GM19455 (cell line): ENCODE measurements at regions not wholly inside any gene's neighbourhood (a gene's known extent, or its start where the extent isn't known, plus 50 kb on each side); places are given as distances from the start of the nearest gene placed in this dataset.
"Not testable (repeated sequence)": the region's sequence is repeated elsewhere in the genome, so short reads cannot be mapped to it uniquely, and the experiment has no call there.

Experiments used
- ATAC-seq: cut with Tn5 transposase; IDR thresholded peaks from one replicate; pipeline ENCODE4 v1.9.1; 2021; ENCODE audit not compliant: unreplicated experiment

DNA sequence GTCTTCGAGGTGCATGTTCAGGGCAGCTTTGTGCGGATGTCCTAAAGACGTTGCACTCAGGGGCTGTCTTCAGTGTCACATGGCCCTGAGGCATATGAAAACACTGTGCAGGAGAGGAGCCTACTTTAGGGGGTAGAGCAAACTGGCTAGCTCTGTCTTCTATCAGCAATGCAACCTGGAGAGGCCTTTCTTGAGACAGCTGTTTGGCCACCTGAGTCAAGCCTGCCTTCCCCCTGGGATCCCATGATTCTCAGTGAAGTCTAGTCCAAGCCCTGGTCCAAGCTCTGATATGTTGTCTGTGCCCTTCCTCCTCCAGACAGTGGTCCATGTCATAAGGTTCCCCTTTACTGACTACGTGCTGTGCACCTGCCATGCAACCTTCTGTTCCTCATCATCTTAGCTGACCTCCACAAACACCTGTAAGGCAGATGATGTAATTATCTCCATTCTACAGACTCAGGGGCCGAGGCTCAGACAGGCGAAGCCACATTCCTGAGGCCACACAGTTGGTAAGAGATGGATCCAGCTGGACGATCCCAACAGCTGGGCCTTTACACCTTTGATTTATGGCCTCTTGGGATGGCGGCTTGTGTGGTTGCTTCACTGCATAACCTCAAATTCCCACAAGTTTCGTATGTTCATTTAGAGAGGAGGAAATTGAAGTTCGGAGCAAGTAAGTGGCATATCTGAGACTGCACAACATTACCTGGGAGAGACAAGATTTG lies 109.9 kb downstream of the COPS8 start:
- no peak for ATAC-seq

- no peak for ATAC-seq
Measured at GRCh38 chr2:237196409-237196808, 110.7 kb downstream of the COPS8 start.

- no peak for ATAC-seq
Measured at GRCh38 chr2:237196866-237197618, 111.4 kb downstream of the COPS8 start.

GRCh38 chr2:237198164-237198855 lies 112.6 kb downstream of the COPS8 start:
- ATAC-seq = no peak

GRCh38 chr2:237199082-237199481 lies 113.4 kb downstream of the COPS8 start:
- no peak for ATAC-seq

GRCh38 chr2:237199577-237199976 lies 113.9 kb downstream of the COPS8 start:
- ATAC-seq = no peak

GRCh38 chr2:237200462-237200861 lies 114.8 kb downstream of the COPS8 start:
- no peak for ATAC-seq

- ATAC-seq = peak; percentile 88
Measured at GRCh38 chr2:237201461-237202287, 116.0 kb downstream of the COPS8 start.

DNA sequence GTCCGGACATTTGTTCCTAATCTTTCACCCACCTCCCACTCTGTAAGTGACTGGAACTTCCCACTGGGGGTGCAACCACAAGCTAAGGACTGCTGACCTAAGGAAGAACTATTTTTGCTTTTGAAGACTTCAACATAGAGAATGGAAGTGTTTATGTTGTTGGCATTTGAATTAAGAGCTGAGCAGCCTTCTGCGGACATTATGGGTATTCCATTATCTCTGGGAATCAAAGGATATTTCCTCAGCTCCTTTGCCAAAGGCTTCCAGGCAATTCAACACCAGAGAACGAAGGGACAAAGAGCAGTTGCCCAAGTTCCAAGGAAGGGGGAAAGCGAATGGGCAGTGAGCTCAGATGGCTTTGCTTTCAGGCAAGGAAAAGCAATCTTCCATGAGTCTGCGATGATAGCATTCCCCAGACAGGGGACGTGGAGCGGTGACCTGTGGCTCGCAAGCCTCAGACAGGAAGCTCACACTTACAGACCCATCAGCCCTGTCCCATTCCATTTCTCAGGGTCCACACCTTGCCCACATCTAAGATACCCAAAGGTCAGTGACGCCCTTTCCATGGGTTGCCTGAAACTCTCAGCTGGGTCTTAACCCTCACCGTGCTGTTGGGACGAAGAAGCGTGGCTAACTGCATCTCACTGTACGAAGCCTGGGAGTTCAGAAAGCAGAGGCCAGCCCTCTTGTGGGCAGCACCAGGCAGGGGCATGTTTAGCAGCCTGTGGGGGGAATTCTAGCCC lies 116.8 kb downstream of the COPS8 start:
- ATAC-seq = no peak

DNA sequence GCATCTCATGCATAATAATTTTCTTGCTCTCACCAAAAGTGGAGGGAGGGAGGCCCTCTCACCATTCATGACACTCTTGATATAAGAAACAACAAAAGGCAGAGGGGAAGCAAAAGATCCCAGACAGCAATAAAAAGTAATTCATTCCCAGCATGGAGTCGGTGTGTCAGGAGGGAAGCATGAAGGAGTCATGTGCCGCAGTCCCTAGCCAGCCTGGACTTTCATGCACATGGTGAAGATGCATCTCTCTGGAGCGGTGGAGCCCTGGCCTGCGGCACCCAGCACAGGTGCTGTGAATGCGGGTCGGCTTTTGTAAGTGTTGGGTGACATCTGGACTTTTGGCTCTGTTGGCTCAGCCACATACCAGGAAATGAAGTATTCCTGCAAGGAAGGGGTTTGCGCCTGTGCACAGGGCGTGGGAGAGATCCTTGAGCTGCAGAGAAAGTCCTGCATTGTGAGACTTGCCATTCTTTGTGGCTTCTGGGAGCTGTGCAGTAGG lies 119.4 kb downstream of the COPS8 start:
- ATAC-seq = no peak

GRCh38 chr2:237205561-237205971 lies 119.9 kb downstream of the COPS8 start:
- ATAC-seq = no peak

- no peak for ATAC-seq
Measured at GRCh38 chr2:237207646-237208045, 122.0 kb downstream of the COPS8 start.

DNA sequence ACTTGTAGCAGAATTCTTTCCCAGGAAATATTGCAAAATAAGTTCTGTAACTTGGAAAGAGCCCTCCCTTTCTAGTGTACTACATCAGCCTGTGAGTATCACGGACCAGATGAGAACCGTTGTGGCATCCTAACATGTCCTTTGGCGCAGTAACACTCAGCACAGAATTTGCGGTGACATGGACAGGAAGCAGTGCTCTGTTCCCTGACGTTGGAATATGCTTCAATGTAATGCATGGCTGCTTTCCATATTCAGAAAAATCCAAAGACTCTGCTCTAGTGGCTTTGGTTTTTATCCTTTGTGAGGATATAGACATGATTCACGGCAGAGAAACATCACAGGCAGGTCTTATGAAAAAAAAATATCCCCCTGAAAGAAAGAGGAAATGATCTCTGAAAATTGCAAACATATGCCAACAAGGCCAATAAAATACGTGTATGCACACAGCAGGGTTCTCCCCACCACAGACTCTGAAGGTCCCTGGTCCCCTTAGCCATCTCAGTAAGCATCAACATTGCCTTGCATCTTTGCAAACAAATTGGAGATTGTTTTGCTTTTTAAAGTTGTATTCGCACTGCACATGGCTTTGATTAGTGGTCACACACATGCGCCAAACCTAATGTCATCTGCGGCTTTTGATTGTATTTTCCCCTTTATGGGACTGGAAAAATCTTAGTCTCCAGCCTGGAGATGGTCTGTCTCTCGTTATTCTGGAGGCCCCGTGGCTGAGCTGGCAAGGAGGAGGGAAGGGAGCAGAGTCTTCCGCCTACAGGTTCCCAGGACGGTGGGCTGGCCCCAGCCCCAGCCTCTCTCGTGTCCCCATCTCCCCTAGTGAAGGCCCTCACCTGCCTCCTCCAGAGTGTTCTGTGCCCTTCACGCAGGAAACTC lies 122.9 kb downstream of the COPS8 start:
- ATAC-seq = no peak

DNA sequence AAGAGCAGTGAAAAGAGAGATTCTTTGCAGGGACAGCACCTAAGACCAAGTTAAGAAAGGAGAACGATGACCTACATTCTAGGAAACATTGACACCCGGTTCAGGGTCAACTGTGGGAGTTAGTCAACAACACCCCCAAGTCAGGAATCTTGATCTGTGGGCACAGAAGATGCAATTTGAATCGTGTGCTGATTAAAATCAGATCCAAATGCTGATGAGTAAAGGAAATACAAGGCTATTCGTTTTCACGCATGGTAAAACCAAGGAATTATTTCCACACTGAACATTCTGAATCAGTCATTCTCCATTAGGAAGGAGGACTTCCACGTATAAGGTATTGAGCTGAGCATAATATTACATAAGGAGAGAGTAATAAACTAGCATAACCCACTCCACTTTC lies 124.2 kb downstream of the COPS8 start:
- no peak for ATAC-seq

- ATAC-seq = no peak
Measured at GRCh38 chr2:237210297-237210696, 124.6 kb downstream of the COPS8 start.

GRCh38 chr2:237210763-237211162 lies 125.1 kb downstream of the COPS8 start:
- no peak for ATAC-seq

GRCh38 chr2:237212356-237213279 lies 126.9 kb downstream of the COPS8 start:
- ATAC-seq = not testable (repeated sequence)
